VCaP (cell line): ENCODE measurements at regions not wholly inside any gene's neighbourhood (a gene's known extent, or its start where the extent isn't known, plus 50 kb on each side); places are given as distances from the start of the nearest gene placed in this dataset.

ENCODE experiments used
- H3K27ac ChIP-seq: fragments of 450-650 bp; 2 replicates; pipeline ENCODE4 v1.5.1; 2017
- TF ChIP-seq, protein P1 (sequence below): fragments of 450-650 bp; conservative IDR thresholded peaks from 2 replicates; pipeline ENCODE4 v1.5.1; 2017; ENCODE audit warnings: mild to moderate bottlenecking, moderate library complexity

DNA sequence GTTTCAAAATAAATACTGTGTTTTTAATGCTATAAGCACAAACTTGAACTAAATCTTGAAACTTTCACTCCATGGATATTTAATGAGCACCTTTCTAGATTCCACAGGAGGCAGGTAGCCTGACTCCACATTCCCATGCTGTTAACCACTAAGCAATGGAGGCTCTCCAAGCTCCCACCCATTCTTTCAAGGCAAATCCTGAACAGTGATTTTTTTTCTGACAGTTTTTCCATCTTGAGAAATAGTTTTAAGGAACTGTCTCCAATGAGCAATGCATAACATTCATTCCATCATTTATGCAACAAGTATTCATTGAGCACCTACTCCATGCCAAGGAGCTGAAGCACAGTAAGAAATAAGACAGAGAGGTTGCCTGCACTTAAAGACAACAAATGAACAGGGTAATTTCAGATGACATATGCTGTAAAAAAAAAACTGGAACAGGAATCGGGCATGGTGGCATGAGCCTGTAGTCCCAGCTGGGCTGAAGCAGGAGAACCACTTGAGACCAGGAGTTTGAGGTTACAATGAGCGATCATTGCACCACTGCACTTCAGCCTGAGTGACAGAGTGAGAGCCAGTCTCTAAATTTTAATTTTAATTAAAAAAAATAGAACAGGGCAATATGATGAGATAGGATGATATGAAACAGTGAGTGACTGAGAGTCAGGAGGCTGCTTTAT, 102.3 kb upstream of the CPSF6 start:
- H3K27ac ChIP-seq = no peak overlapping the region
- TF ChIP-seq, protein P1, sequence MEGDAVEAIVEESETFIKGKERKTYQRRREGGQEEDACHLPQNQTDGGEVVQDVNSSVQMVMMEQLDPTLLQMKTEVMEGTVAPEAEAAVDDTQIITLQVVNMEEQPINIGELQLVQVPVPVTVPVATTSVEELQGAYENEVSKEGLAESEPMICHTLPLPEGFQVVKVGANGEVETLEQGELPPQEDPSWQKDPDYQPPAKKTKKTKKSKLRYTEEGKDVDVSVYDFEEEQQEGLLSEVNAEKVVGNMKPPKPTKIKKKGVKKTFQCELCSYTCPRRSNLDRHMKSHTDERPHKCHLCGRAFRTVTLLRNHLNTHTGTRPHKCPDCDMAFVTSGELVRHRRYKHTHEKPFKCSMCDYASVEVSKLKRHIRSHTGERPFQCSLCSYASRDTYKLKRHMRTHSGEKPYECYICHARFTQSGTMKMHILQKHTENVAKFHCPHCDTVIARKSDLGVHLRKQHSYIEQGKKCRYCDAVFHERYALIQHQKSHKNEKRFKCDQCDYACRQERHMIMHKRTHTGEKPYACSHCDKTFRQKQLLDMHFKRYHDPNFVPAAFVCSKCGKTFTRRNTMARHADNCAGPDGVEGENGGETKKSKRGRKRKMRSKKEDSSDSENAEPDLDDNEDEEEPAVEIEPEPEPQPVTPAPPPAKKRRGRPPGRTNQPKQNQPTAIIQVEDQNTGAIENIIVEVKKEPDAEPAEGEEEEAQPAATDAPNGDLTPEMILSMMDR = no peak

DNA sequence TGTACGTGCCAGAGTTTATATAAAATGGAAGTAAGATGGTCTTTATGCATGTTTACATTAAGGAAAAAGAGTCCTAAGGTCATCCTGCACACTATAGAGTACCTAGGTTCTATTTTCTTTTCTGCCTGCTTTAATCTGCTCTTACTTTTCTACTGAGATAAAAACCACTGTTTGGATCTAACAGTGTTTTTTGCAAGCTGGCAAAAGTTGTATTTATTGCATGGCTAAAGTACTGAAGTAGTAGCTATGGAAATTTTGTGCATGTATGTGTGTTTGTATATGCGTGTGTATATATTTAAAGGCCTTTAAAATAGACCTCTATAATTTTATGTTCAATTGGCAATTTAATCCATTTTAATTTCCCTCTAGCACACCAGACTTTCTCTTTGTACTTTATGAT, 98.3 kb upstream of the CPSF6 start:
- no peak overlapping the region for H3K27ac ChIP-seq
- TF ChIP-seq, protein P1 = no peak

DNA sequence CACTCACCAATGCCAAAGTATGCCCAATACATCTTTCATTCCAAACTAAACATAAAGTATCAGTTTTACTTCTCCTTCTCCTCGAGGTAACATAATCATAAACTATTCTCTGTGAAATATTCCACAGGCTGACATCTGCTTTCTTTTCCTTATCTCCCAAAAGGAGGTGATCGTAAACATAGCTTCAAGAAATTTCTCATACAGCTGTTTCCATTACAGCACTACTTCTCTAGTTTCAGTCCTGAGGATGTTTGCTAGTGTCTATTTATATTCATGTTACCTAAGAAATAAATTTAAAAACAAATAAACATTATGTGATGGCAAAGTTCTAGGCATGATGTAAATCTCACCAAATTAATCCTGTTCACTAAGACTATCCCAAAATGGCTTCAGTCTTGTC, 90.1 kb upstream of the CPSF6 start:
- TF ChIP-seq, protein P1 = no peak

DNA sequence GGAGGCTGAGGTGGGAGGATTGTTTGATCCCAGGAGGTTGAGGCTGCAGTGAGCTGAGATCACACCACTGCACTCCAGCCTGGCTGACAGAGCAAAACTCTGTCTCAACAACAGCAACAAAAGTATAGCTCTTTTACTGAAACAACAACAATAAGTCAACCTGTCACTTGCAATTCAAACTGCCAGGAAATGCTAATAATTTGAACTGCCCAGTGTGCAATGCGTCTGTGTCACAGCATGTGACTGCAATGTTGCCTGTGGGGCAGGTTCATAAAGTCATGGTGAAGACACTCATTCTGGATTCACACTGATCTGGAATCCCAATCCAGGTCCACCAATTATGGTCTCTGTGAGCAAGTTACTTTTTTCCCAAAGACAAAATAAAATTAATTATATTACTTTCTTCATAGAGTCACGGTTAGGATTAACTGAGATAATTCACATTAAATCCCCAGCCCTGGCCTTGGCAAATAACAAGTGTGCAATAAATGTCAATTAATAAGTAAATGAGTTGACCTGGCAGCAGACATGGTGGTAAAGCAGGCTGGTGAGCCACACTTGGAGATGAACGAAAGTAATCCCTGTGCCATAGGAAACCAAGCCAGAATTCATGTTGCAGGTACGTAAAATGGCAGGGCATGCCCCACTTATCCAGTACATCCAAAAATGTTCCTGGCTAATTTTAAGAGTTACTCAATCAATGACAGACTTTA, 89.1 kb upstream of the CPSF6 start:
- H3K27ac ChIP-seq = no peak overlapping the region
- TF ChIP-seq, protein P1 = no peak

More for the DNA sequence above, 90.1 kb upstream of the CPSF6 start:
- no peak overlapping the region for H3K27ac ChIP-seq

DNA sequence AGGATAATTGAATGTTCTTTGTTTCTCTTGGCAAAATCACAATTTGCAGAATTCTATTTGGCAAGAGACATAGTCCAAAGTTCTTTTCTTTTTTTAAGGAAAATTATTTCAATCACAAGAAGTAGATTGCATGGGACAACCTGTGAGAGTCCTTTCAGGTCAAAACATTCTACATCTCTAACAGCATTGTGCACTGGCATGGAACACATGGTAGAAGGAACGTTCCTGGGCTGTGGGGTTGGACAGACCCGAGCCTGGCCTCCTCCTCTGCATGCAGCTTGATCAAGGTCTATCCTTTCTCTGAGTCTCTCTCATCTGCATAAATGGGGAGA, 88.6 kb upstream of the CPSF6 start:
- TF ChIP-seq, protein P1 = no peak
- no peak overlapping the region for H3K27ac ChIP-seq

DNA sequence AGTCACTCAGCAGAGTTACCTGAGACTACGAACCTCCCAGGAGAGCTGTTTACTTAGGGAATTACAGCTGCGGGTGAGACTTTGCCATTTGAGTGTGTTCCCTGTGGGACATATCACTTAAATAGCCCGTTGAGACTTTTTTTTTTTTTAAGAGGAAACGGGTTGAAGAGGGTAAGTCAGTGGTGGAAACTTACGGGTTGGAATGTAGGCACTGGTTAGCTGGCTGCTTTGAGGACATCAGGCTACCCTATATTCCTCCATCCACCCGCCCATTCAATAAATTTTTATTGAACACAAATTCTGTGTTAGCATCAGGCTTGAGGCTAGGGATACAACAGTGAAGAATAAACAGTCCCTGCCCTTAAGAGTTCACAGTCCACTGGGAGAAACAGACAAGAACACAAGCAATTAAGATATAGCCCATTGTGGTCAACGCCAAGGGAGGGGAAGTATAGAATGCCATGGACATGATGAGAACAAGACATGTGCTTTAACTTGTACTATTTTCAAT, 88.1 kb upstream of the CPSF6 start:
- H3K27ac ChIP-seq = no peak overlapping the region
- TF ChIP-seq, protein P1 = no peak

DNA sequence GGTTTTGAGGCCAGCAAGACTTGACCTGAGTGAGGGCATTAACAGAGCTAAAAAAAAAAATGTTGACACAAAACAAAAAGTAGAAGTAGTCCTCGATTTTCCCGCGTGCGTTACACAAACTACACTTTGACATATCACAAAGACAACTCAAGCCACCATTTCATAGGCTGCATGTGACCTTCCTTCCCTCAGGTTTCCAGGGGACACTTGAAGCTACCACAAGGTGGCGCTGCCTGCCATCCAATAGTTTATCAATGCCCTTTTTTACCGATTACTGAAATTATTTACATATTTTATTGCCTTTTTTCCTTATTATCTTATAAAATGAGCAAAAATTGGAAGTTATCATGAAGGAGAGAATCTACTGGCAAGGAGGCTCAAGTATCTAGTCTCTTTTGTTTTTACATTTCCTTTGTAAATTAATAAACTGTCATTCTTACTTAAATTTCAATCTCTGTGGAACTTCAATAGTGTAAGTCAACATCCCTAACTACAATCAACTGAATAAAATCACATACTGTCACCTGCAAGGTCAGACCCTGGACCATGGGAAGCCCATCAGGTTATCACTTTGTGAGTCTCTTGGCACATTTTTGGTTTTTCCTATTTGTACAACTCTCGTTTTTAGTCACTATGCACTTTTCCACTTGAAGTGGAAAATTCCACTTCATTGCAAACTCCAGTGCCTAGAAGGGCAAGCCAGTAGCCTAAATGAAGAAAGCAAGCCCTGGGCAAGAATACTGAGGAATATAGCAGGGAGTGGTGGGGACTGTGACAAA, 84.6 kb upstream of the CPSF6 start:
- no peak overlapping the region for H3K27ac ChIP-seq
- TF ChIP-seq, protein P1 = peak; percentile 98
